GM19351 (cell line): ENCODE measurements at regions not wholly inside any gene's neighbourhood (a gene's known extent, or its start where the extent isn't known, plus 50 kb on each side); places are given as distances from the start of the nearest gene placed in this dataset.

Experiments
- ATAC-seq: cut with Tn5 transposase; IDR thresholded peaks from one replicate; pipeline ENCODE4 v1.9.1; 2021; ENCODE audit warnings: mild to moderate bottlenecking, moderate library complexity; ENCODE audit not compliant: unreplicated experiment

- no peak for ATAC-seq
Observed at GRCh38 chr2:52886556-52886955, 881.0 kb upstream of the CHAC2 start.

- no peak for ATAC-seq
Observed at GRCh38 chr2:52884761-52885352, 882.7 kb upstream of the CHAC2 start.

GRCh38 chr2:52882974-52883373 lies 884.6 kb upstream of the CHAC2 start:
- no peak for ATAC-seq

GRCh38 chr2:52881606-52882005 lies 886.0 kb upstream of the CHAC2 start:
- no peak for ATAC-seq

- no peak for ATAC-seq
Observed at GRCh38 chr2:52880872-52881271, 886.7 kb upstream of the CHAC2 start.

GRCh38 chr2:52879561-52879960 lies 888.0 kb upstream of the CHAC2 start:
- no peak for ATAC-seq

GRCh38 chr2:52877703-52878102 lies 889.9 kb upstream of the CHAC2 start:
- no peak for ATAC-seq

- no peak for ATAC-seq
Observed at GRCh38 chr2:52874466-52875106, 893.0 kb upstream of the CHAC2 start.

GRCh38 chr2:52862801-52863200 lies 904.8 kb upstream of the CHAC2 start:
- ATAC-seq = no peak

GRCh38 chr2:52861596-52861995 lies 906.0 kb upstream of the CHAC2 start:
- ATAC-seq = no peak

- ATAC-seq = no peak
Observed at GRCh38 chr2:52859065-52859464, 908.5 kb upstream of the CHAC2 start.

GRCh38 chr2:52857722-52858121 lies 909.9 kb upstream of the CHAC2 start:
- no peak for ATAC-seq

- ATAC-seq = no peak
Observed at GRCh38 chr2:52852006-52852405, 915.6 kb upstream of the CHAC2 start.

GRCh38 chr2:52844701-52845423 lies 922.7 kb upstream of the CHAC2 start:
- no peak for ATAC-seq

- ATAC-seq = no peak
Observed at GRCh38 chr2:52835909-52836308, 931.7 kb upstream of the CHAC2 start.

GRCh38 chr2:52831216-52831615 lies 936.4 kb upstream of the CHAC2 start:
- no peak for ATAC-seq

- no peak for ATAC-seq
Observed at GRCh38 chr2:52828112-52828511, 939.5 kb upstream of the CHAC2 start.

- no peak for ATAC-seq
Observed at GRCh38 chr2:52821631-52822030, 946.0 kb upstream of the CHAC2 start.

GRCh38 chr2:52818958-52819357 lies 948.6 kb upstream of the CHAC2 start:
- no peak for ATAC-seq

- peak; percentile 62 for ATAC-seq
Observed at GRCh38 chr2:52810460-52810859, 957.1 kb upstream of the CHAC2 start.

GRCh38 chr2:52805901-52806410 lies 961.6 kb upstream of the CHAC2 start:
- ATAC-seq = no peak

GRCh38 chr2:52794581-52794980 lies 973.0 kb upstream of the CHAC2 start:
- ATAC-seq = no peak
